Neural cell (in vitro differentiated cells): ENCODE measurements at regions not wholly inside any gene's neighbourhood (a gene's known extent, or its start where the extent isn't known, plus 50 kb on each side); places are given as distances from the start of the nearest gene placed in this dataset.

Experiments used
- H2AFZ ChIP-seq: fragments of 200-600, 300-800 bp; sonication (generic), shearing (Covaris generic); 2 replicates; pipeline ENCODE4 v1.6.0; 2014; ENCODE audit warnings: low read depth, mild to moderate bottlenecking, antibody characterized with exemption, low read length, moderate library complexity
- H3F3A ChIP-seq: fragments of 200-600 bp; shearing (Covaris generic); 2 replicates; pipeline ENCODE4 v1.6.1; 2016; ENCODE audit warnings: mild to moderate bottlenecking, moderate library complexity, mixed read lengths, antibody characterized with exemption, low read length; ENCODE audit not compliant: insufficient read depth, poor library complexity, severe bottlenecking
- H3K27ac ChIP-seq: fragments of 200-600, 300-800 bp; sonication (generic), shearing (Covaris generic); 2 replicates; pipeline ENCODE4 v1.5.1; 2014; ENCODE audit warnings: mild to moderate bottlenecking, low read length, moderate library complexity
- H3K27me3 ChIP-seq: fragments of 300-800, 200-600 bp; sonication (generic), shearing (Covaris generic); 2 replicates; pipeline ENCODE4 v1.6.0; 2014; ENCODE audit warnings: mild to moderate bottlenecking, low read depth, low read length, moderate library complexity; ENCODE audit not compliant: insufficient read depth
- H3K36me3 ChIP-seq: fragments of 300-800, 200-600 bp; sonication (generic), shearing (Covaris generic); 2 replicates; pipeline ENCODE4 v1.5.1; 2014; ENCODE audit warnings: mild to moderate bottlenecking, antibody characterized with exemption, low read length, moderate library complexity; ENCODE audit not compliant: insufficient read depth
- H3K4me2 ChIP-seq: fragments of 300-800, 200-600 bp; sonication (generic), shearing (Covaris generic); 2 replicates; pipeline ENCODE4 v1.6.0; 2014; ENCODE audit warnings: mild to moderate bottlenecking, low read length
- H3K4me3 ChIP-seq: fragments of 300-800, 200-600 bp; sonication (generic), shearing (Covaris generic); 2 replicates; pipeline ENCODE4 v1.5.1; 2014; ENCODE audit warnings: mild to moderate bottlenecking, low read length, moderate library complexity
- H3K79me2 ChIP-seq: fragments of 200-600 bp; shearing (Covaris generic); replicated peaks from 2 replicates; pipeline ENCODE4 v1.6.0; 2014; ENCODE audit warnings: mild to moderate bottlenecking, low read length, moderate library complexity; ENCODE audit not compliant: insufficient read depth
- H3K9ac ChIP-seq: fragments of 300-800, 200-600 bp; sonication (generic), shearing (Covaris generic); 2 replicates; pipeline ENCODE4 v1.6.1; 2016; ENCODE audit warnings: mild to moderate bottlenecking, low read length, mixed read lengths
- H3K9me2 ChIP-seq: fragments of 200-600 bp; shearing (Covaris generic); 2 replicates; pipeline ENCODE4 v1.6.1; 2016; ENCODE audit warnings: mild to moderate bottlenecking, low read length, mixed read lengths; ENCODE audit not compliant: insufficient read depth
- H3K9me3 ChIP-seq: fragments of 200-600, 300-800 bp; sonication (generic), shearing (Covaris generic); 2 replicates; pipeline ENCODE4 v1.6.1; 2016; ENCODE audit warnings: mild to moderate bottlenecking, mixed run types, low read length, moderate library complexity, mixed read lengths
- H4K20me1 ChIP-seq: fragments of 200-600 bp; shearing (Covaris generic); 2 replicates; pipeline ENCODE4 v1.6.1; 2016; ENCODE audit warnings: mild to moderate bottlenecking, mixed run types; ENCODE audit not compliant: insufficient read depth
- CTCF ChIP-seq: fragments of 450-650 bp; IDR thresholded peaks from 2 replicates; pipeline ENCODE4 v1.5.1; 2014; ENCODE audit warnings: antibody characterized with exemption, mild to moderate bottlenecking, moderate library complexity; ENCODE audit not compliant: poor library complexity, severe bottlenecking
- EP300 ChIP-seq: fragments of 450-650 bp; conservative IDR thresholded peaks from 2 replicates; pipeline ENCODE4 v1.6.1; 2014; ENCODE audit warnings: antibody characterized with exemption, mild to moderate bottlenecking, moderate library complexity; ENCODE audit not compliant: poor library complexity, severe bottlenecking
- EZH2 ChIP-seq: fragments of 200-600, 300-800 bp; shearing (Covaris generic), sonication (generic); IDR thresholded peaks from 2 replicates; pipeline ENCODE4 v1.6.1; 2014; ENCODE audit warnings: antibody characterized with exemption, low read length, borderline replicate concordance, mild to moderate bottlenecking; ENCODE audit not compliant: insufficient read depth, poor library complexity, severe bottlenecking
- MXI1 ChIP-seq: fragments of 450-650 bp; conservative IDR thresholded peaks from 2 replicates; pipeline ENCODE4 v1.6.1; 2014; ENCODE audit warnings: antibody characterized with exemption, mild to moderate bottlenecking; ENCODE audit not compliant: poor library complexity, severe bottlenecking
- POLR2AphosphoS5 ChIP-seq: IDR thresholded peaks from 2 replicates; pipeline ENCODE4 v1.6.1; 2012
- RAD21 ChIP-seq: fragments of 450-650 bp; conservative IDR thresholded peaks from 2 replicates; pipeline ENCODE4 v1.6.1; 2014; ENCODE audit warnings: antibody characterized with exemption, mild to moderate bottlenecking, moderate library complexity
- REST ChIP-seq: IDR thresholded peaks from 2 replicates; pipeline ENCODE4 v1.6.1; 2012; ENCODE audit warnings: borderline replicate concordance
- SMC3 ChIP-seq: fragments of 450-650 bp; conservative IDR thresholded peaks from 2 replicates; pipeline ENCODE4 v1.6.1; 2014; ENCODE audit warnings: antibody characterized with exemption, mild to moderate bottlenecking, moderate library complexity; ENCODE audit not compliant: poor library complexity
- TAF1 ChIP-seq: IDR thresholded peaks from 2 replicates; pipeline ENCODE4 v1.6.1; 2012; ENCODE audit warnings: low read depth

- H3K9ac ChIP-seq = no peak overlapping the region
- no peak overlapping the region for H3K4me3 ChIP-seq
- no peak overlapping the region for H3K4me2 ChIP-seq
- H2AFZ ChIP-seq = no peak overlapping the region
- H3K27me3 ChIP-seq = no peaks in the 10 kb centered on the region
- no peaks in the 10 kb centered on the region for H4K20me1 ChIP-seq
- H3K36me3 ChIP-seq = no peaks in the 10 kb centered on the region
- no peaks in the 10 kb centered on the region for H3F3A ChIP-seq
- no peak overlapping the region for H3K27ac ChIP-seq
- no peaks in the 10 kb centered on the region for H3K9me2 ChIP-seq
- H3K9me3 ChIP-seq = no peaks in the 10 kb centered on the region
- no peak for TF ChIP-seq MXI1
- TF ChIP-seq TAF1 = no peak
- TF ChIP-seq CTCF = no peak
- no peak for TF ChIP-seq EP300
- TF ChIP-seq SMC3 = no peak
- H3K79me2 ChIP-seq = no peaks in the 10 kb centered on the region
Measured at GRCh38 chr1:191671236-191671635, 487.0 kb upstream of the RGS18 start.

GRCh38 chr1:191674626-191675179 is 483.6 kb upstream of the RGS18 start:
- Histone ChIP-seq H3K4me3 (no peak overlapping the region), H2AFZ (no peak overlapping the region), H3F3A (no peaks in the 10 kb centered on the region), H3K79me2 (no peaks in the 10 kb centered on the region), H3K9me3 (no peaks in the 10 kb centered on the region), H3K4me2 (no peak overlapping the region), H4K20me1 (no peaks in the 10 kb centered on the region), H3K36me3 (no peaks in the 10 kb centered on the region), H3K27me3 (no peaks in the 10 kb centered on the region), H3K9ac (no peak overlapping the region), H3K9me2 (no peaks in the 10 kb centered on the region), H3K27ac (no peak overlapping the region)
- TF ChIP-seq REST (no peak), TAF1 (no peak), CTCF (no peak), RAD21 (no peak), POLR2AphosphoS5 (no peak), EZH2 (no peak), MXI1 (no peak), EP300 (no peak), SMC3 (no peak)
